Activated CD4-positive, alpha-beta T cell treated with anti-CD3 and anti-CD28 coated beads, Interleukin-2, amount 50 U/mL, for 4 hours (primary cell): ENCODE measurements at regions not wholly inside any gene's neighbourhood (a gene's known extent, or its start where the extent isn't known, plus 50 kb on each side); places are given as distances from the start of the nearest gene placed in this dataset.
A peak's percentile ranks its signal among the peaks of the same experiment; 100 is the strongest.
"Not testable (repeated sequence)": the region's sequence is repeated elsewhere in the genome, so short reads cannot be mapped to it uniquely, and the experiment has no call there.

Source experiments
- DNase-seq, 2 experiments: peaks; one replicate each; pipeline ENCODE4 v3.0.0-alpha.2; 2020

- DNase-seq = no peak
Measured at GRCh38 chr1:200496937-200497336, 87.1 kb upstream of the ZNF281 start.

- no peak for DNase-seq
Measured at GRCh38 chr1:200495901-200496300, 86.1 kb upstream of the ZNF281 start.

GRCh38 chr1:200493344-200493743 lies 83.5 kb upstream of the ZNF281 start:
- DNase-seq = no peak

- DNase-seq = no peak
Measured at GRCh38 chr1:200491103-200491502, 81.3 kb upstream of the ZNF281 start.

GRCh38 chr1:200490183-200490582 lies 80.3 kb upstream of the ZNF281 start:
- DNase-seq = no peak

GRCh38 chr1:200488375-200489165 lies 78.7 kb upstream of the ZNF281 start:
- peak; percentile 11 to 29 for DNase-seq

GRCh38 chr1:200487650-200488049 lies 77.8 kb upstream of the ZNF281 start:
- no peak for DNase-seq

GRCh38 chr1:200486634-200487033 lies 76.8 kb upstream of the ZNF281 start:
- no peak for DNase-seq

- not testable (repeated sequence) for DNase-seq
Measured at GRCh38 chr1:200484438-200484946, 74.7 kb upstream of the ZNF281 start.

- peak; percentile 21 to 32 for DNase-seq
Measured at GRCh38 chr1:200483491-200484143, 73.8 kb upstream of the ZNF281 start.

- no peak for DNase-seq
Measured at GRCh38 chr1:200480964-200481363, 71.1 kb upstream of the ZNF281 start.

GRCh38 chr1:200479816-200480215 lies 70.0 kb upstream of the ZNF281 start:
- no peak for DNase-seq

- DNase-seq = no peak
Measured at GRCh38 chr1:200478945-200479558, 69.2 kb upstream of the ZNF281 start.

GRCh38 chr1:200478239-200478623 lies 68.4 kb upstream of the ZNF281 start:
- DNase-seq = no peak

GRCh38 chr1:200474633-200475032 lies 64.8 kb upstream of the ZNF281 start:
- no peak for DNase-seq

- DNase-seq = no peak
Measured at GRCh38 chr1:200473698-200474371, 64.0 kb upstream of the ZNF281 start.

- no peak for DNase-seq
Measured at GRCh38 chr1:200471739-200472138, 61.9 kb upstream of the ZNF281 start.

GRCh38 chr1:200468264-200469001 lies 58.6 kb upstream of the ZNF281 start:
- DNase-seq = no peak

- DNase-seq = no peak
Measured at GRCh38 chr1:200464784-200465400, 55.1 kb upstream of the ZNF281 start.
